IMR-90 (cell line): ENCODE measurements at regions not wholly inside any gene's neighbourhood (a gene's known extent, or its start where the extent isn't known, plus 50 kb on each side); places are given as distances from the start of the nearest gene placed in this dataset.

Experiments used
- ATAC-seq: fragments of 200-7000 bp; cut with Tn5 transposase; 2 replicates; pipeline ENCODE4 v1.9.1; 2020; ENCODE audit warnings: low read depth, mild to moderate bottlenecking, moderate library complexity
- BruUV-seq: library from RNA; stranded (reverse); fragments of 400-500 nt; replicated peaks from 2 replicates; lab custom pipeline; 2021; lab: Mats Ljungman, UMichigan
- CTCF ChIA-PET: fragments of 300-600 bp; formaldehyde crosslinking; extraction: SDS; loops from one replicate; lab custom pipeline; 2021; ENCODE audit warnings: antibody characterized with exemption; lab: Yijun Ruan, JAX
- POLR2A ChIA-PET: fragments of 300-600 bp; sonication (Branson Sonifier 250); formaldehyde crosslinking; loops from one replicate; lab custom pipeline; 2022; ENCODE audit warnings: antibody characterized with exemption; ENCODE audit not compliant: unreplicated experiment; lab: Charles Lee
- DNase-seq: peaks from one replicate; pipeline ENCODE4 v3.0.0; 2013
- H2AFZ ChIP-seq: replicated peaks from 2 replicates; pipeline ENCODE3; 2013; ENCODE audit warnings: low read length, mild to moderate bottlenecking; ENCODE audit not compliant: poor library complexity
- H2AK5ac ChIP-seq: 2 replicates; pipeline ENCODE4 v1.6.1; 2013; ENCODE audit warnings: low read depth, low read length, inconsistent platforms
- H2AK9ac ChIP-seq: replicated peaks from 2 replicates; pipeline ENCODE3; 2013; ENCODE audit warnings: mild to moderate bottlenecking, low read depth, low read length, moderate library complexity; ENCODE audit not compliant: poor library complexity
- H2BK120ac ChIP-seq: 2 replicates; pipeline ENCODE4 v1.6.1; 2013; ENCODE audit warnings: low read depth, low read length, inconsistent platforms
- H2BK15ac ChIP-seq: 3 replicates; pipeline ENCODE4 v1.6.1; 2013; ENCODE audit warnings: low read depth, low read length, inconsistent platforms
- H2BK20ac ChIP-seq: 2 replicates; pipeline ENCODE4 v1.6.1; 2013; ENCODE audit warnings: low read depth, mild to moderate bottlenecking, inconsistent platforms, low read length, moderate library complexity
- H2BK5ac ChIP-seq: 2 replicates; pipeline ENCODE4 v1.6.1; 2013; ENCODE audit warnings: mild to moderate bottlenecking, low read depth, low read length, inconsistent platforms; ENCODE audit not compliant: poor library complexity, severe bottlenecking
- H3K14ac ChIP-seq: replicated peaks from 2 replicates; pipeline ENCODE4 v1.6.1; 2013; ENCODE audit warnings: low read depth, low read length, inconsistent platforms
- H3K18ac ChIP-seq: 2 replicates; pipeline ENCODE4 v1.6.1; 2013; ENCODE audit warnings: low read depth, low read length, control low read depth
- H3K23ac ChIP-seq: 2 replicates; pipeline ENCODE4 v1.6.1; 2013; ENCODE audit warnings: low read depth, low read length, inconsistent platforms
- H3K27ac ChIP-seq: 2 replicates; pipeline ENCODE4 v1.5.1; 2013; ENCODE audit warnings: mild to moderate bottlenecking, control low read depth, low read length; ENCODE audit not compliant: insufficient read depth
- H3K27me3 ChIP-seq: 2 replicates; pipeline ENCODE4 v1.6.1; 2013; ENCODE audit warnings: low read length; ENCODE audit not compliant: control insufficient read depth, insufficient read depth
- H3K36me3 ChIP-seq: 2 replicates; pipeline ENCODE4 v1.6.1; 2013; ENCODE audit warnings: low read length, mixed read lengths; ENCODE audit not compliant: control insufficient read depth, insufficient read depth
- H3K4ac ChIP-seq: 2 replicates; pipeline ENCODE4 v1.6.1; 2013; ENCODE audit warnings: low read depth, low read length, inconsistent platforms
- H3K4me1 ChIP-seq: 2 replicates; pipeline ENCODE4 v1.6.1; 2013; ENCODE audit warnings: low read length, mixed read lengths; ENCODE audit not compliant: control insufficient read depth, insufficient read depth
- H3K4me2 ChIP-seq: 2 replicates; pipeline ENCODE4 v1.6.1; 2013; ENCODE audit warnings: low read depth, mild to moderate bottlenecking, control low read depth, low read length, moderate library complexity
- H3K4me3 ChIP-seq: 2 replicates; pipeline ENCODE4 v1.5.1; 2013; ENCODE audit warnings: low read depth, mild to moderate bottlenecking, control low read depth, low read length, moderate library complexity; ENCODE audit not compliant: insufficient read depth
- H3K56ac ChIP-seq: 2 replicates; pipeline ENCODE4 v1.6.1; 2013; ENCODE audit warnings: low read length, inconsistent platforms; ENCODE audit not compliant: insufficient read depth; ENCODE audit errors: extremely low read depth
- H3K79me1 ChIP-seq, 2 experiments: 2 replicates each; pipeline ENCODE4 v1.6.1; 2013; ENCODE audit warnings: low read length in 2 of 2, inconsistent platforms in 1 of 2, low read depth in 1 of 2
- H3K9ac ChIP-seq: 2 replicates; pipeline ENCODE4 v1.6.1; 2013; ENCODE audit warnings: low read depth, low read length, control low read depth
- H3K9me1 ChIP-seq: 2 replicates; pipeline ENCODE4 v1.6.1; 2013; ENCODE audit warnings: low read length, inconsistent platforms; ENCODE audit not compliant: insufficient read depth
- H3K9me3 ChIP-seq: 2 replicates; pipeline ENCODE4 v1.6.1; 2013; ENCODE audit warnings: low read length; ENCODE audit not compliant: control insufficient read depth, insufficient read depth
- H4K20me1 ChIP-seq: 2 replicates; pipeline ENCODE4 v1.6.1; 2013; ENCODE audit warnings: low read length, inconsistent platforms; ENCODE audit not compliant: insufficient read depth
- H4K5ac ChIP-seq: 2 replicates; pipeline ENCODE4 v1.6.1; 2013; ENCODE audit warnings: mild to moderate bottlenecking, low read depth, low read length, control low read depth
- H4K8ac ChIP-seq, 2 experiments: 2 replicates each; pipeline ENCODE4 v1.6.1; 2013; ENCODE audit warnings: low read depth in 2 of 2, low read length in 2 of 2, control low read depth in 1 of 2, inconsistent platforms in 1 of 2
- H4K91ac ChIP-seq: 2 replicates; pipeline ENCODE4 v1.6.1; 2013; ENCODE audit warnings: low read depth, low read length, inconsistent platforms; ENCODE audit not compliant: insufficient read depth
- RAD21 ChIP-seq: IDR thresholded peaks from 2 replicates; pipeline ENCODE4 v1.6.1; 2012; ENCODE audit warnings: low read length, improper control_type of control experiment
- WGBS, 2 experiments: methylation state at CpG; one replicate each; pipeline versions ENCODE4 v1.1.5 to v1.1.7; 2013; ENCODE audit warnings: missing lambda C conversion rate in 2 of 2; ENCODE audit not compliant: insufficient read length in 1 of 2; ENCODE audit errors: extremely low coverage in 2 of 2; 5-methylcytosine and 5-hydroxymethylcytosine counted together
- dilution Hi-C: fragments of 300-500 bp; cut with HindIII; formaldehyde crosslinking; loops from one replicate; pipeline ENCODE4 v1.14.3; 2018; ENCODE audit warnings: low sequenced_read_pairs; ENCODE audit not compliant: unreplicated experiment
- in situ Hi-C: fragments of 300-500 bp; cut with MboI; formaldehyde crosslinking; loops from 3 replicates; pipeline ENCODE4 v1.14.3; 2019; ENCODE audit warnings: low sequenced_read_pairs, inconsistent platforms, mixed read lengths
- intact Hi-C: fragments of 100-400 bp; cut with micrococcal nuclease; formaldehyde crosslinking; loops from 2 replicates; pipeline ENCODE4 v1.10.0; 2022
- TF ChIP-seq, protein P1 (sequence below): conservative IDR thresholded peaks from 2 replicates; pipeline ENCODE4 v1.5.1; 2012; ENCODE audit warnings: mild to moderate bottlenecking, low read depth, low read length, improper control_type of control experiment

DNA sequence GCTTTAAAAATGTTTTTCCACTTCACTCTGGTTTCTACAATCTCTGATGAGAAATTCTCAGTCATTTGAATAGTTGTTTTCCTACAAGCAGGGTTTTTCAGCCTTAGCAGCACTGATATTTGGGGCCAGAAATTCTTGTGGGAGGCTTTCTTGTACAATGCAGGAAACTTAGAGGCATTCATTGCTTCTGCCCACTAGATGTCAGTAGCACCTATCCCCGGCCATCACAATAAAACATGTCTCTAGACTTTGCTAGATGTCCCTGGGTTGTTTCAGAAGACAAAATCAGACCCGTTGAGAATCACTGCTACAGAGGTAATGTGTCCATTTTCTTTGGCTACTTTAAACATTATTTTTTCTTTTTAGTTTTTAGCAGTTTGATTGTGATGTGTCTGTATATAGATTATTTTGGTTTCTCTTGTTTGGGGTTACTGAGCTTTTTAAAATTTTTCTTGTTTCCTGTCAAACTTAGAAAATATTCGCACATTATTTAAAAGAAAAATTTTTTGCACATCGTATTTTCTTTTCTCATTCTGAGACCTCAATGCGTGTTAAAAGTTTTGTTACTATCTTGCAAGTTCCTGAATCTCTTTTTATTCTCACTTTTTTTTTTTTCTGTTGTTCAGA lies 60.8 kb upstream of the CCDC179 start (continued):
- TF ChIP-seq, protein P1, sequence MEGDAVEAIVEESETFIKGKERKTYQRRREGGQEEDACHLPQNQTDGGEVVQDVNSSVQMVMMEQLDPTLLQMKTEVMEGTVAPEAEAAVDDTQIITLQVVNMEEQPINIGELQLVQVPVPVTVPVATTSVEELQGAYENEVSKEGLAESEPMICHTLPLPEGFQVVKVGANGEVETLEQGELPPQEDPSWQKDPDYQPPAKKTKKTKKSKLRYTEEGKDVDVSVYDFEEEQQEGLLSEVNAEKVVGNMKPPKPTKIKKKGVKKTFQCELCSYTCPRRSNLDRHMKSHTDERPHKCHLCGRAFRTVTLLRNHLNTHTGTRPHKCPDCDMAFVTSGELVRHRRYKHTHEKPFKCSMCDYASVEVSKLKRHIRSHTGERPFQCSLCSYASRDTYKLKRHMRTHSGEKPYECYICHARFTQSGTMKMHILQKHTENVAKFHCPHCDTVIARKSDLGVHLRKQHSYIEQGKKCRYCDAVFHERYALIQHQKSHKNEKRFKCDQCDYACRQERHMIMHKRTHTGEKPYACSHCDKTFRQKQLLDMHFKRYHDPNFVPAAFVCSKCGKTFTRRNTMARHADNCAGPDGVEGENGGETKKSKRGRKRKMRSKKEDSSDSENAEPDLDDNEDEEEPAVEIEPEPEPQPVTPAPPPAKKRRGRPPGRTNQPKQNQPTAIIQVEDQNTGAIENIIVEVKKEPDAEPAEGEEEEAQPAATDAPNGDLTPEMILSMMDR = peak; percentile 79

DNA sequence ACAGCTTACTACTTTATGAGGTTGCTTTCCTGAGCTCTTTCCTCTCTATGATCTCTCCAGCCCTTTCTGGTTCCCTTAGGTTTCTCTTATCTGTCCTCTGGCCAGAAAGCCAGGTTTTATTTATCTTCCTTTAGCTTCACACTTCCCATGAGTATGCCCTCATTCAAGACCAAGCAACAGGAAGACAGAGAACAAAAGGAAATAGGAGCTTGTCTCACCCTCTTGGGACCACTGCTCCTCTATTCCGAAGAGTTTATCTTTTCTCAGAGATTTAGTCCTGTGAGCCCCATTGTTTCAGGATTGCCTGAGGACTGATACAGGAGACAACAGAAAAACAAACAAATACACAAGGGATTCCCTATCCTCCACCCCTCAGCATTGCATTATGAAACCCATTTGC lies 62.4 kb upstream of the CCDC179 start:
- peak overlapping the region; percentile 43; the same call in 1 of the 2 replicates for H4K91ac ChIP-seq
- no peak overlapping the region for H3K27ac ChIP-seq
- H4K5ac ChIP-seq = peak overlapping the region; percentile 72
- 0 out of 4 replicates have a peak, but pooled peaks cover 0 to 4% of the 10 kb centered on the region in 2 experiments for H3K79me1 ChIP-seq
- H2BK20ac ChIP-seq = peak overlapping the region; percentile 75; the same call in 1 of the 2 replicates
- H2BK15ac ChIP-seq = 0 out of 3 replicates have a peak overlapping the region, but pooled peaks have one; percentile 33
- dilution Hi-C loops = no loop called here
- no peak overlapping the region for H3K9ac ChIP-seq
- WGBS, 2 experiments = no CpG with 5 or more reads among the region's 1 CpG
- H3K56ac ChIP-seq = no peak overlapping the region
- 0 out of 2 replicates have a peak overlapping the region, but pooled peaks have one; percentile 34 for H3K23ac ChIP-seq
- no peaks in the 10 kb centered on the region for H3K36me3 ChIP-seq
- POLR2A ChIA-PET = no interaction called here
- no peak overlapping the region for H2AK5ac ChIP-seq
- intact Hi-C loops = loop anchor here (5.0 kb wide), 1 partner anchor 620 kb away; no protein-coding TSS in a partner anchor
- H3K18ac ChIP-seq = peak overlapping the region; percentile 79; the same call in 1 of the 2 replicates
- in situ Hi-C loops = no loop called here
- H2BK5ac ChIP-seq = no peak overlapping the region
- no peak for ATAC-seq
- H3K4me2 ChIP-seq = peak overlapping the region; percentile 65; the same call in 1 of the 2 replicates
- peak overlapping the region; percentile 54; the same call in 1 of the 2 replicates for H3K4ac ChIP-seq
- peak overlapping the region; percentile 56 for H2BK120ac ChIP-seq
- no peaks in the 10 kb centered on the region for H3K27me3 ChIP-seq
- no peak for DNase-seq
- CTCF ChIA-PET = no interaction called here
- peak overlapping the region; percentile 22; the same call in 1 of the 2 replicates for H3K14ac ChIP-seq
- no peaks in the 10 kb centered on the region for H3K9me3 ChIP-seq
- no peak for TF ChIP-seq RAD21
- no peak overlapping the region for H2AFZ ChIP-seq
- H3K9me1 ChIP-seq = no peaks in the 10 kb centered on the region
- H3K4me1 ChIP-seq = peaks cover 2% of the 10 kb centered on the region; the same call in 1 of the 2 replicates
- H4K20me1 ChIP-seq = no peaks in the 10 kb centered on the region
- H2AK9ac ChIP-seq = no peak overlapping the region
- BruUV-seq = no TSS peak
- H3K4me3 ChIP-seq = no peak overlapping the region
- peak overlapping the region in 1 of 2 experiments; percentile 17; a peak in 1 of 4 replicates for H4K8ac ChIP-seq
